K562 (cell line): ENCODE measurements at regions not wholly inside any gene's neighbourhood (a gene's known extent, or its start where the extent isn't known, plus 50 kb on each side); places are given as distances from the start of the nearest gene placed in this dataset.

ENCODE experiments used
- ATAC-seq: fragments of 200-7000 bp; cut with Tn5 transposase; 3 replicates; pipeline ENCODE4 v1.9.1; 2020; ENCODE audit warnings: moderate library complexity
- BruUV-seq: library from RNA; stranded (reverse); fragments of 400-500 nt; replicated peaks from 2 replicates; lab custom pipeline; 2021; lab: Mats Ljungman, UMichigan
- CTCF ChIA-PET: fragments of 300-600 bp; formaldehyde crosslinking; extraction: SDS; loops from one replicate; lab custom pipeline; 2021; ENCODE audit warnings: low intra/inter-chr PET ratio; lab: Yijun Ruan, JAX
- POLR2A ChIA-PET: fragments of 300-600, 350-650 bp; sonication (Branson Sonifier 250); formaldehyde crosslinking; extraction: SDS; loops from one replicate; lab custom pipeline; 2021; ENCODE audit warnings: antibody characterized with exemption, inconsistent platforms; lab: Yijun Ruan, JAX
- DNase-seq, 4 experiments: peaks; one replicate each; pipeline versions ENCODE4 v3.0.0 to v3.0.0-alpha.2; 2011 to 2018; ENCODE audit warnings: low spot score in 3 of 4, mixed read lengths in 3 of 4; ENCODE audit errors: extremely low read depth in 1 of 4
- FAIRE-seq: peaks from 2 replicates; lab custom pipeline; 2011; peaks lifted over from hg19 to GRCh38; lab: Jason Lieb, UNC
- H2AFZ ChIP-seq: 2 replicates; pipeline ENCODE4 v1.6.0; 2011; ENCODE audit warnings: low read depth, low read length, control low read depth, inconsistent platforms
- H3K27ac ChIP-seq: fragments of 200-600 bp; 3 replicates; pipeline ENCODE4 v1.8.0; 2011; ENCODE audit warnings: low read depth, mild to moderate bottlenecking, control low read depth, inconsistent platforms, low read length, moderate library complexity, mixed read lengths; ENCODE audit errors: extremely low read depth
- H3K27me3 ChIP-seq, 2 experiments: fragments of 300-600 bp in 1 of 2; 2 replicates in 1 of 2; 3 replicates in 1 of 2; pipeline versions ENCODE4 v1.6.0 to v1.8.0; 2011; ENCODE audit warnings: inconsistent platforms in 2 of 2, low read length in 2 of 2, mild to moderate bottlenecking in 1 of 2, mixed read lengths in 1 of 2, moderate library complexity in 1 of 2; ENCODE audit not compliant: control insufficient read depth in 2 of 2, insufficient read depth in 2 of 2
- H3K36me3 ChIP-seq: fragments of 300-600 bp; 3 replicates; pipeline ENCODE4 v1.8.0; 2011; ENCODE audit warnings: mild to moderate bottlenecking, low read length, inconsistent platforms; ENCODE audit not compliant: control insufficient read depth, insufficient read depth
- H3K4me1 ChIP-seq, 2 experiments: fragments of 200-600 bp in 1 of 2; replicated peaks in 1 of 2; 2 replicates in 1 of 2; 3 replicates in 1 of 2; pipeline versions ENCODE4 v1.5.1 to v1.8.0; 2011; ENCODE audit warnings: inconsistent platforms in 2 of 2, low read length in 2 of 2, mild to moderate bottlenecking in 1 of 2, mixed read lengths in 1 of 2, moderate library complexity in 1 of 2; ENCODE audit not compliant: control insufficient read depth in 2 of 2, insufficient read depth in 2 of 2
- H3K4me2 ChIP-seq: 2 replicates; pipeline ENCODE4 v1.6.1; 2011; ENCODE audit warnings: low read length, control low read depth, inconsistent platforms, mixed read lengths; ENCODE audit not compliant: insufficient read depth
- H3K4me3 ChIP-seq: fragments of 200-600 bp; sonication (generic), shearing (Covaris generic); 2 replicates; pipeline ENCODE4 v1.5.1; 2016; ENCODE audit warnings: control low read depth, inconsistent platforms
- H3K79me2 ChIP-seq: fragments of 200-600 bp; 3 replicates; pipeline ENCODE4 v1.8.0; 2011; ENCODE audit warnings: low read length, inconsistent platforms; ENCODE audit not compliant: control insufficient read depth, insufficient read depth
- H3K9ac ChIP-seq, 2 experiments: 2 replicates each; pipeline versions ENCODE4 v1.6.0 to v1.6.1; 2011; ENCODE audit warnings: low read depth in 2 of 2, low read length in 2 of 2, control low read depth in 1 of 2, inconsistent platforms in 1 of 2, mild to moderate bottlenecking in 1 of 2, mixed read lengths in 1 of 2; ENCODE audit not compliant: insufficient read depth in 1 of 2
- H3K9me1 ChIP-seq: one replicate; pipeline ENCODE4 v1.6.0; 2011; ENCODE audit warnings: inconsistent platforms, mild to moderate bottlenecking, low read length, moderate library complexity; ENCODE audit not compliant: control insufficient read depth, insufficient read depth
- H3K9me3 ChIP-seq: replicated peaks from 2 replicates; pipeline ENCODE4 v1.5.1; 2011; ENCODE audit warnings: low read depth, low read length, inconsistent platforms; ENCODE audit not compliant: control insufficient read depth, insufficient read depth
- H4K20me1 ChIP-seq: replicated peaks from 2 replicates; pipeline ENCODE4 v1.6.1; 2011; ENCODE audit warnings: low read length, inconsistent platforms, mixed read lengths; ENCODE audit not compliant: control insufficient read depth, insufficient read depth
- CBX2 ChIP-seq: fragments of 200-600 bp; sonication (generic); IDR thresholded peaks from one replicate; pipeline ENCODE4 v1.6.1; 2012; ENCODE audit warnings: mild to moderate bottlenecking, low read length, inconsistent platforms; ENCODE audit not compliant: insufficient read depth, poor library complexity, severe bottlenecking
- MXI1 ChIP-seq: IDR thresholded peaks from 2 replicates; pipeline ENCODE4 v1.6.1; 2011; ENCODE audit warnings: low read depth, mild to moderate bottlenecking, improper control_type of control experiment, low read length
- PML ChIP-seq: IDR thresholded peaks from 2 replicates; pipeline ENCODE4 v1.6.1; 2012; ENCODE audit warnings: low read length, inconsistent platforms
- SIN3B ChIP-seq: fragments of 450-650 bp; IDR thresholded peaks from 2 replicates; pipeline ENCODE4 v1.6.1; 2017; ENCODE audit warnings: low read depth, mild to moderate bottlenecking, moderate library complexity
- ZNF431 ChIP-seq: sonication (generic); formaldehyde crosslinking; IDR thresholded peaks from 2 replicates; pipeline ENCODE4 v1.8.0; 2022; ENCODE audit warnings: mild to moderate bottlenecking, missing genetic modification reagents
- whole genome bisulfite sequencing: fragments of 100-300 bp; shearing (Covaris generic); methylation state at CpG from one replicate; pipeline ENCODE4 v1.1.6; 2016; ENCODE audit warnings: low coverage, mixed read lengths; ENCODE audit not compliant: insufficient coverage; ENCODE audit errors: missing lambda C conversion rate; 5-methylcytosine and 5-hydroxymethylcytosine counted together
- in situ Hi-C: fragments of 300-500 bp; cut with MboI; formaldehyde crosslinking; loops from 4 replicates; pipeline ENCODE4 v1.15.0; 2018; ENCODE audit warnings: inconsistent platforms, mixed read lengths
- intact Hi-C: fragments of 100-400 bp; cut with micrococcal nuclease; formaldehyde crosslinking; loops from 2 replicates; pipeline ENCODE4 v1.14.2; 2022
- TF ChIP-seq, protein P1 (sequence below): sonication (generic); formaldehyde crosslinking; IDR thresholded peaks from 2 replicates; pipeline ENCODE4 v1.8.0; 2022; ENCODE audit warnings: mild to moderate bottlenecking, low read depth, missing genetic modification reagents

DNA sequence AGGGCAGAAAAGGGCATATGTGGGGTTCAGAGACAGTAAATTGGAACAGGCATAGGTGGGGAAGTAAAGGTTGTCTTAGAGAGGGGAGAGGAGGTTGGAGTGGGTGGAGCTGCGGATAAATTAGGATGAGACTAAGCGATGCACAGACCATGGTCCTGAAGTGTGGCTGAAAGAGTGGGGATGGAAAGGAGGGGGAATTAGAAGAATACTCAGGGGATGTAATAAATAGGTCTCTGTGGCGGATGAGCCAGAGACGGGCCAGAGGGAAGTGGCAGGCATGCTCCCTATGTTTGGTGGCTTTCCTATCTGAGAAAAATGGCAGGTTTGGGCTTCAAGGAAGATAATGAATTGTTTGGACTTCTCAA lies 123.4 kb downstream of the OLFM4 start:
- ChIA-PET POLR2A (interaction anchor here (0.6 kb wide), 1 partner anchor 197 kb away, joined by 4 read pairs; no protein-coding TSS in a partner anchor), CTCF (interaction anchor here (0.9 kb wide), 1 partner anchor 543 kb away, joined by 4 read pairs; no protein-coding TSS in a partner anchor)
- Histone ChIP-seq H3K27me3 (no peaks in the 10 kb centered on the region), H3K36me3 (no peaks in the 10 kb centered on the region), H3K4me2 (no peak overlapping the region), H2AFZ (no peak overlapping the region), H3K9ac (no peak overlapping the region), H4K20me1 (no peaks in the 10 kb centered on the region), H3K4me1 (no peaks in the 10 kb centered on the region), H3K9me1 (no peaks in the 10 kb centered on the region), H3K9me3 (no peaks in the 10 kb centered on the region), H3K4me3 (no peak overlapping the region), H3K27ac (no peak overlapping the region), H3K79me2 (no peaks in the 10 kb centered on the region)
- ATAC-seq (no peak), FAIRE-seq (no peak), DNase-seq (no peak)
- no peak for TF ChIP-seq MXI1
- TF ChIP-seq, protein P1, sequence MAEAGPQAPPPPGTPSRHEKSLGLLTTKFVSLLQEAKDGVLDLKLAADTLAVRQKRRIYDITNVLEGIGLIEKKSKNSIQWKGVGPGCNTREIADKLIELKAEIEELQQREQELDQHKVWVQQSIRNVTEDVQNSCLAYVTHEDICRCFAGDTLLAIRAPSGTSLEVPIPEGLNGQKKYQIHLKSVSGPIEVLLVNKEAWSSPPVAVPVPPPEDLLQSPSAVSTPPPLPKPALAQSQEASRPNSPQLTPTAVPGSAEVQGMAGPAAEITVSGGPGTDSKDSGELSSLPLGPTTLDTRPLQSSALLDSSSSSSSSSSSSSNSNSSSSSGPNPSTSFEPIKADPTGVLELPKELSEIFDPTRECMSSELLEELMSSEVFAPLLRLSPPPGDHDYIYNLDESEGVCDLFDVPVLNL (CRISPR knock-in tag) = no peak
- TF ChIP-seq SIN3B = no peak
- no peak for TF ChIP-seq CBX2
- no peak for TF ChIP-seq PML
- TF ChIP-seq ZNF431 = no peak
- in situ Hi-C loops (loop anchor here (25.0 kb wide), 1 partner anchor 540 kb away; no protein-coding TSS in a partner anchor), intact Hi-C loops (loop anchor here (5.0 kb wide), 1 partner anchor 545 kb away; no protein-coding TSS in a partner anchor)
- BruUV-seq = no TSS peak
- WGBS = 3% methylated on average over 4 of the region's 4 CpGs
